Central memory CD8-positive, alpha-beta T cell (primary cell): ENCODE measurements at regions not wholly inside any gene's neighbourhood (a gene's known extent, or its start where the extent isn't known, plus 50 kb on each side); places are given as distances from the start of the nearest gene placed in this dataset.

Source experiments
- ATAC-seq: fragments of 150-1000 bp; cut with Tn5 transposase; replicated peaks from 2 replicates; pipeline ENCODE4 v1.10.0; 2022; ENCODE audit warnings: mild to moderate bottlenecking, moderate FRiP score, moderate number of reproducible peaks; ENCODE audit not compliant: poor library complexity, severe bottlenecking; ENCODE audit errors: extremely low read depth
- DNase-seq, 2 donors: peaks; one replicate each; pipeline ENCODE4 v3.0.0; 2021; ENCODE audit warnings: low spot score in 2 of 2
- H3K27ac Mint-ChIP-seq: one replicate; pipeline ENCODE4 v1.8.0; 2022; ENCODE audit warnings: low read depth, mild to moderate bottlenecking, moderate library complexity, mixed read lengths
- H3K27me3 Mint-ChIP-seq: one replicate; pipeline ENCODE4 v1.8.0; 2022; ENCODE audit warnings: mixed read lengths
- H3K36me3 Mint-ChIP-seq: one replicate; pipeline ENCODE4 v1.8.0; 2022; ENCODE audit warnings: mild to moderate bottlenecking, moderate library complexity, mixed read lengths; ENCODE audit not compliant: insufficient read depth
- H3K4me1 Mint-ChIP-seq: one replicate; pipeline ENCODE4 v1.8.0; 2022; ENCODE audit warnings: mixed read lengths
- H3K4me3 Mint-ChIP-seq: one replicate; pipeline ENCODE4 v1.8.0; 2022; ENCODE audit warnings: mild to moderate bottlenecking, moderate library complexity, mixed read lengths
- H3K9me3 Mint-ChIP-seq: one replicate; pipeline ENCODE4 v1.8.0; 2022; ENCODE audit warnings: mixed read lengths

DNA sequence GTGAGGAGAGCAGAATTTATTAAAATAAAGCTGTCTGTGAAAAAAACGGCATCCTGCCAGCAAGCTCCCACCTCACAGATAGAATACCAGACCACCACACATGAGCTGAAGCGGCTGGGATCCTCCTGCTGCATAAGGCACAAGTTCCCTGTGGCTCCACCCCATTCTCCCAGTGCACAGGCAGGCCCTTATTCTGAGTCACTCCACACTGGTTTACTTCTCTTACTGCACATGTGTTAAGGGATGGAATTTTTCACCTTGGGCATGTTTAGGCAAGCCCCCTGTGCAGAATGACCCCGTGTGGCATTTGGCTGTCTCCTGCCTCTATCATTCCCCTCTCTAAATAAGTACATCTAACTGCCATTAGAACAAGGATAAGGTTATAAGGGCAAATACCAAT is 115.0 kb upstream of the ELAVL2 start:
- no peak for ATAC-seq
- Mint-ChIP-seq H3K27me3 (no peaks in the 10 kb centered on the region), H3K4me3 (no peak overlapping the region), H3K9me3 (peaks cover 8% of the 10 kb centered on the region), H3K27ac (no peak overlapping the region), H3K4me1 (no peaks in the 10 kb centered on the region), H3K36me3 (no peaks in the 10 kb centered on the region)
- DNase-seq, result no peak

DNA sequence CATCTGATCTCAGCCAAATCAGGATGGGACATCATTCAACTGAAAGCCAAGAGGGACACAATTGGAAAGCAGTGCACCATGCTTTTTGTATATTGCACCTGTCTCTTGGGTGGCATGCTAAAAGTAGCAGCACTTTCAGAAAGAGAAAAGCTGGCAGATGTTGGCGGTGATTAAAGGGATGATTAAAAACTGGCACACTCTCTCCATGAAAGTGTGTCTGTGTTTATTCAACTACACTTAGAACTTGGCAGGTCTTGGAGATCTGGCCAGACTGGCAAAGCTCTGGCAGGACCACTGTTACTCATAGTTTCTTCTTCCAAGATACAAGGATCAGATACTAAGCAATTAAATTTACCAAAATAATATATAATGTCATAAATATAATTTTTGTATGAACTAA is 112.9 kb upstream of the ELAVL2 start:
- H3K36me3 Mint-ChIP-seq, result no peaks in the 10 kb centered on the region
- H3K27ac Mint-ChIP-seq, result no peak overlapping the region
- no peaks in the 10 kb centered on the region for H3K4me1 Mint-ChIP-seq
- H3K4me3 Mint-ChIP-seq, result no peak overlapping the region
- no peak for ATAC-seq
- DNase-seq, result no peak
- no peaks in the 10 kb centered on the region for H3K27me3 Mint-ChIP-seq
- peaks cover 8% of the 10 kb centered on the region for H3K9me3 Mint-ChIP-seq

DNA sequence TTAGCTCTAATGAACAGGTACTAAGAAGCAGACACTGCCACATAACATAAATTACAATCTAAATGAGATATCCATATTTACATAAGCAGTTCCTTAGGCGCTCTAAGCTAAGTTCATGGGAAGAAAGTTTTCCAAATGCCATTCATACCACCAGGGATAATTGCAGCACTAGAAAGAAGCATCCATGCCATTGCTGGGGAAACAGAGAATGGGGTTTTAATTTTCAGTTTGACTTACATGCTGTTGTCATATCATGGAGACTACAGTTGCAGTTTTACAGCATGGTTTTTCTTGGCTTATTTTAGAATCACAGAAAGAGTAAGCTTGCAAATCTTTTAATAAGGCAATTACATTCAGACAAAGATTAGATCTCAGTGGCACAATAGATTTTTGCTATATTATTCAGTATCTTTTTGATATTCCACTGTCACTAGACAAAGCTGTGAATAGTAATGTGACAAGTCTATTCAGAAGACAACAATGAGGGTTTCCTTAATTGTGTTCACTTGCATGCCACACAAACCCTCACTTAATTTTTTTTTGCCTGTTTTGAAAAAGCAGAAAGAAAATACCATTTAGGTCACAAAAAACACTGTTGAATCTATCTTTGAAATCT is 108.4 kb upstream of the ELAVL2 start:
- Mint-ChIP-seq H3K27me3 (no peaks in the 10 kb centered on the region), H3K9me3 (no peaks in the 10 kb centered on the region), H3K4me3 (no peak overlapping the region), H3K36me3 (no peaks in the 10 kb centered on the region), H3K4me1 (no peaks in the 10 kb centered on the region), H3K27ac (no peak overlapping the region)
- ATAC-seq (no peak), DNase-seq (no peak)

DNA sequence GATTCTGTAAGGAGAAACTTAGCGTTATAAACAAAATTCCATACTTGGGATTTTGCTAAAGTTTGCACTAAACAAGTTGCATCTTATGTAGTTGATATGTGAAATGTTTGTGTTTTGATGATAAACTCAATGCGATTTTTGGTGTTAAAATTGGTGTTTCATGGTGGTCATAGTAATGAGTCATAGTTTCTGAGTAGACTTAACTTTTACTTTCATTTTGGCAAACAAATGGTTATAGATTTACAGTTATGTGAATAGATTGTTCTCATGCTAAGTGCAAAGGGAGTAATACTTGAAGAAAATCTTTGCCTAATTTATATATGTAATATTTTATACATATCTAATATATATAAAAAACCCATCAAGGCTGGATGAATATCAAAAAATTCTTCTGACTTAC is 107.3 kb upstream of the ELAVL2 start:
- DNase-seq (no peak), ATAC-seq (no peak)
- no peak overlapping the region for H3K27ac Mint-ChIP-seq
- peaks cover 2% of the 10 kb centered on the region for H3K9me3 Mint-ChIP-seq
- no peaks in the 10 kb centered on the region for H3K27me3 Mint-ChIP-seq
- H3K36me3 Mint-ChIP-seq, result no peaks in the 10 kb centered on the region
- no peak overlapping the region for H3K4me3 Mint-ChIP-seq
- H3K4me1 Mint-ChIP-seq, result no peaks in the 10 kb centered on the region

DNA sequence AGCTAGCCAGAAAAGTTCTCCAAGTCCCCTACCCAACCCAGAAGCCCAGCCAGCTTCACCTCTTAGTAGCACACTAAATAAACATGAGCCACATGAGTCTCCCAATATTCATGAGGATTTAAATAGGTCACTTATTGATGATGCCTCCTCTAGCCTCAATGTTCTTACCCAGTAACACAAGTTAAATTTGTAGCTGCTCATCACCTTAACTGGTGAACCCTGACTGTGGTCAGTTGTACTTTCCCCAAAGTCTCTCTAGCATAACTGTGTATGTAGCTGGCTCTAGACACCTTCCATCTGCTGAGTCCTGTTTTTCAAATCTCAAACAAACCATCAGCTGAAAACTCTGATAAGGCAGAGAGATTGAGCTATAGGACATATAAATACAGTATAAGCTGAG is 100.3 kb upstream of the ELAVL2 start:
- no peak overlapping the region for H3K4me3 Mint-ChIP-seq
- H3K9me3 Mint-ChIP-seq, result peaks cover 6% of the 10 kb centered on the region
- no peaks in the 10 kb centered on the region for H3K36me3 Mint-ChIP-seq
- no peaks in the 10 kb centered on the region for H3K4me1 Mint-ChIP-seq
- no peaks in the 10 kb centered on the region for H3K27me3 Mint-ChIP-seq
- ATAC-seq (no peak), DNase-seq (no peak)
- H3K27ac Mint-ChIP-seq, result no peak overlapping the region

DNA sequence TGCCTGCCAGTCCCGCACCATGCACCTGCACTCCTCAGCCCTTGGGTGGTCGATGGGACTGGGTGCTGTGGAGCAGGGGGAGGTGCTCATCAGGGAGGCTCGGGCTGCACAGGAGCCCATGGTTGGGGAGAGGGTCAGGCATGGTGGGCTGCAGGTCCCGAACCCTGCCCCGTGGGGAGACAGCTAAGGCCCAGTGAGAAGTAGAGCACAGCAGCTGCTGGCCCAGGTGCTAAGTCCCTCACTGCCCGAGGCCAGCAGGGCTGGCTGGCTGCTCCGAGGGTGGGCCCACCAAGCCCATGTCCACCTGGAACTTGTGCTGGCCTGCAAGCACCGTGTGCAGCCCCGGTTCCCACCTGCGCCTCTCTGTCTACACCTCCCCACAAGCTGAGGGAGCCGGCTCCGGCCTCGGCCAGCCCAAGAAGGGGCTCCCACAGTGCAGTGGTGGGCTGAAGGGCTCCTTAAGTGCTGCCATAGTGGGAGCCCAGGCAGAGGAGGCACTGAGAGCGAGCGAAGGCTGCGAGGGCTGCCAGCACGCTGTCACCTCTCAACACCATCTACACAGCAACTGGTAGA is 88.5 kb upstream of the ELAVL2 start:
- no peak overlapping the region for H3K27ac Mint-ChIP-seq
- no peaks in the 10 kb centered on the region for H3K36me3 Mint-ChIP-seq
- H3K4me1 Mint-ChIP-seq, result no peaks in the 10 kb centered on the region
- DNase-seq (no peak), ATAC-seq (no peak)
- peaks cover 14% of the 10 kb centered on the region for H3K9me3 Mint-ChIP-seq
- no peak overlapping the region for H3K4me3 Mint-ChIP-seq
- H3K27me3 Mint-ChIP-seq, result no peaks in the 10 kb centered on the region

DNA sequence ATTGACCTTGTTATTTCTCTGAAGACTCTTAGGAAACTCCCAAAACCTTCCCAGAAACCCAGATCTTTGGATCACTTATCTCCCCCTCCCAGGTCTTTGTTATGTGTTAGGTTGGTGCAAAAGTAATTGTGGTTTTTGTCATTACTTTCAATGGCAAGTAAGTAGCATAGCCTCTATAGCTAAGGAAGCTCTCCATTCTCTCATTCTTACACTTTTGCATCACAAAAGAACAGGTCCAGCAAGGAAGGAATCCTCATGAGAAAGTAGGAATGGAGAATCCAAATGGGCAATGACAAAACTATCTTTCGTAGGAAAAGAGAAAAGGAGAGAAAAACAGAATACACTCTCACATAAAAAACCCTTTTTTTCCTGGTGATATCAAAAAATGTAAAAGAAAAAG is 81.3 kb upstream of the ELAVL2 start:
- H3K4me1 Mint-ChIP-seq, result no peaks in the 10 kb centered on the region
- no peaks in the 10 kb centered on the region for H3K36me3 Mint-ChIP-seq
- no peak overlapping the region for H3K27ac Mint-ChIP-seq
- DNase-seq (no peak), ATAC-seq (no peak)
- no peak overlapping the region for H3K4me3 Mint-ChIP-seq
- peaks cover 13% of the 10 kb centered on the region for H3K9me3 Mint-ChIP-seq
- H3K27me3 Mint-ChIP-seq, result no peaks in the 10 kb centered on the region

DNA sequence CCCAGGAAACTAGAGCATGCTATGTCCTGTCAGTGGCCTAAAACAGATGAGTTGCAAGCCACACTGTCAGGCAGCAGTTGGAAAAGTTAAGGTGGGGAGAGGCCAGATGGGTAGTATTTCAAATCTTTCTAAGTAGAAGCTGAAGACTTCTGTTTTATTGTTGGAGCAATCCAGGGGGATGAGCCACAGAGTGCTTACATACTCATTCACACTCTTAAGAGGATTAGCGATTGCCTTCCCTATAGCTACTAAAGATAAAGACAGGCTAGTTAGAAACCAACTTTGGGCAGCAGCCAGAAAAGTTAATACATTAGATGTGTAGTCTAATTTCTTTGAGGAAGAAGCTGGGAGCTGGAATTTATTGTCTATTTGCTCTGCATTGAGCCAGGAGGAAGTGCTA is 61.7 kb upstream of the ELAVL2 start:
- Mint-ChIP-seq H3K27me3 (no peaks in the 10 kb centered on the region), H3K9me3 (peaks cover 37% of the 10 kb centered on the region), H3K27ac (no peak overlapping the region), H3K36me3 (peaks cover 2% of the 10 kb centered on the region), H3K4me1 (no peaks in the 10 kb centered on the region), H3K4me3 (no peak overlapping the region)
- DNase-seq, result no peak
- ATAC-seq, result no peak
